Liver (tissue), 8 donors: ENCODE measurements at regions not wholly inside any gene's neighbourhood (a gene's known extent, or its start where the extent isn't known, plus 50 kb on each side); places are given as distances from the start of the nearest gene placed in this dataset.

Source experiments
- DNase-seq: peaks from one replicate; pipeline ENCODE4 v3.0.0-alpha.2; 2017; ENCODE audit warnings: low spot score
- H3K27ac ChIP-seq, 2 donors: one replicate each; pipeline ENCODE4 v1.7.0; 2013; ENCODE audit warnings: inconsistent platforms in 2 of 2, low read length in 2 of 2, control low read depth in 1 of 2, low read depth in 1 of 2, mild to moderate bottlenecking in 1 of 2
- H3K27me3 ChIP-seq, 4 donors: one replicate each; pipeline versions ENCODE4 v1.6.1 to v1.7.0; 2013; ENCODE audit warnings: low read length in 3 of 4, inconsistent platforms in 1 of 4, mild to moderate bottlenecking in 1 of 4, moderate library complexity in 1 of 4; ENCODE audit not compliant: control insufficient read depth in 4 of 4, insufficient read depth in 4 of 4
- H3K36me3 ChIP-seq, 4 donors: one replicate each; pipeline versions ENCODE4 v1.6.1 to v1.7.0; 2013; ENCODE audit warnings: low read length in 3 of 4, mild to moderate bottlenecking in 3 of 4, low read depth in 1 of 4, moderate library complexity in 1 of 4; ENCODE audit not compliant: control insufficient read depth in 4 of 4, insufficient read depth in 3 of 4
- H3K4me1 ChIP-seq, 4 donors: one replicate each; pipeline versions ENCODE4 v1.6.1 to v1.7.0; 2013; ENCODE audit warnings: low read length in 3 of 4, mild to moderate bottlenecking in 3 of 4, moderate library complexity in 1 of 4; ENCODE audit not compliant: control insufficient read depth in 4 of 4, insufficient read depth in 4 of 4
- H3K4me3 ChIP-seq, 3 donors: one replicate each; pipeline versions ENCODE4 v1.6.1 to v1.7.0; 2013; ENCODE audit warnings: low read length in 3 of 3, control low read depth in 1 of 3, low read depth in 1 of 3, mild to moderate bottlenecking in 1 of 3
- H3K9ac ChIP-seq, 2 donors: one replicate each; pipeline ENCODE4 v1.7.0; 2013; ENCODE audit warnings: low read length in 2 of 2, mild to moderate bottlenecking in 2 of 2, moderate library complexity in 2 of 2, control low read depth in 1 of 2, low read depth in 1 of 2
- H3K9me3 ChIP-seq, 4 donors: one replicate each; pipeline versions ENCODE4 v1.6.1 to v1.7.0; 2013; ENCODE audit warnings: low read length in 3 of 4; ENCODE audit not compliant: control insufficient read depth in 4 of 4
- EGR1 ChIP-seq, 2 donors: IDR thresholded peaks; 2 replicates each; pipeline ENCODE4 v1.6.1; 2016 to 2018; ENCODE audit warnings: antibody characterized with exemption in 2 of 2, low read depth in 2 of 2
- FOXA2 ChIP-seq: IDR thresholded peaks from 2 replicates; pipeline ENCODE4 v1.6.1; 2016; ENCODE audit warnings: antibody characterized with exemption
- GABPA ChIP-seq, 2 donors: IDR thresholded peaks in 1 of 2; conservative IDR thresholded peaks in 1 of 2; 2 replicates each; pipeline ENCODE4 v1.6.1; 2016; ENCODE audit warnings: antibody characterized with exemption in 2 of 2, mild to moderate bottlenecking in 1 of 2, moderate library complexity in 1 of 2
- HNF4A ChIP-seq, 2 donors: conservative IDR thresholded peaks; 2 replicates each; pipeline ENCODE4 v1.6.1; 2016; ENCODE audit warnings: antibody characterized with exemption in 2 of 2, mild to moderate bottlenecking in 2 of 2
- HNF4G ChIP-seq: IDR thresholded peaks from 2 replicates; pipeline ENCODE4 v1.6.1; 2016; ENCODE audit warnings: antibody characterized with exemption
- JUND ChIP-seq, 2 donors: IDR thresholded peaks; 2 replicates each; pipeline ENCODE4 v1.6.1; 2016; ENCODE audit warnings: antibody characterized with exemption in 2 of 2
- NR2F2 ChIP-seq: IDR thresholded peaks from 2 replicates; pipeline ENCODE4 v1.6.1; 2016; ENCODE audit warnings: antibody characterized with exemption
- RAD21 ChIP-seq, 2 donors: IDR thresholded peaks; 2 replicates each; pipeline ENCODE4 v1.6.1; 2016; ENCODE audit warnings: antibody characterized with exemption in 2 of 2, mild to moderate bottlenecking in 2 of 2
- REST ChIP-seq: IDR thresholded peaks from 2 replicates; pipeline ENCODE4 v1.6.1; 2016; ENCODE audit warnings: antibody characterized with exemption, mild to moderate bottlenecking
- RXRA ChIP-seq, 2 donors: IDR thresholded peaks; 2 replicates each; pipeline ENCODE4 v1.6.1; 2017 to 2018; ENCODE audit warnings: antibody characterized with exemption in 2 of 2, mild to moderate bottlenecking in 1 of 2
- SP1 ChIP-seq: IDR thresholded peaks from 2 replicates; pipeline ENCODE4 v1.6.1; 2018; ENCODE audit warnings: antibody characterized with exemption, mild to moderate bottlenecking
- TAF1 ChIP-seq: conservative IDR thresholded peaks from 2 replicates; pipeline ENCODE4 v1.6.1; 2016; ENCODE audit warnings: antibody characterized with exemption, mild to moderate bottlenecking
- YY1 ChIP-seq: IDR thresholded peaks from 2 replicates; pipeline ENCODE4 v1.6.1; 2016; ENCODE audit warnings: antibody characterized with exemption, mild to moderate bottlenecking
- WGBS: extraction: QIAGEN DNeasy Blood & Tissue Kit; methylation state at CpG from one replicate; pipeline ENCODE4 v1.1.7; 2013; 5-methylcytosine and 5-hydroxymethylcytosine counted together
- TF ChIP-seq, protein P1 (sequence below): IDR thresholded peaks from 2 replicates; pipeline ENCODE4 v1.6.1; 2016; ENCODE audit warnings: antibody characterized with exemption
- TF ChIP-seq, protein P2 (sequence below): fragments of 150-350 bp; IDR thresholded peaks from 2 replicates; pipeline ENCODE4 v1.5.1; 2017; ENCODE audit warnings: improper control_type of control experiment, low read depth, low read length; ENCODE audit not compliant: missing input control
- donor health status: healthy.
- donor health status: healthy.
- donor health status: healthy.
- donor health status: healthy.
- donor health status: healthy.

GRCh38 chr13:30829145-30829832 is 76.8 kb upstream of the MEDAG start (continued):
- no peak for TF ChIP-seq EGR1 (IDR thresholded peaks at IDR 0.05; ENCODE audit: low read depth in 2 of 2)
- TF ChIP-seq NR2F2: no peak

- no peak overlapping the region for H3K27ac ChIP-seq
- WGBS: 87% methylated on average over 10 of the region's 10 CpGs
- no peaks in the 10 kb centered on the region for H3K4me1 ChIP-seq
- TF ChIP-seq, protein P1, sequence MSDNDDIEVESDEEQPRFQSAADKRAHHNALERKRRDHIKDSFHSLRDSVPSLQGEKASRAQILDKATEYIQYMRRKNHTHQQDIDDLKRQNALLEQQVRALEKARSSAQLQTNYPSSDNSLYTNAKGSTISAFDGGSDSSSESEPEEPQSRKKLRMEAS: no peak
- no peak for TF ChIP-seq HNF4A (conservative IDR thresholded peaks at IDR 0.05)
- no peak overlapping the region for H3K9ac ChIP-seq
- H3K9me3 ChIP-seq: no peaks in the 10 kb centered on the region
- H3K36me3 ChIP-seq: no peaks in the 10 kb centered on the region
- no peak for DNase-seq
- no peak overlapping the region for H3K4me3 ChIP-seq
- H3K27me3 ChIP-seq: no peaks in the 10 kb centered on the region
Observed at GRCh38 chr13:30829833-30830637, 76.0 kb upstream of the MEDAG start.

DNA sequence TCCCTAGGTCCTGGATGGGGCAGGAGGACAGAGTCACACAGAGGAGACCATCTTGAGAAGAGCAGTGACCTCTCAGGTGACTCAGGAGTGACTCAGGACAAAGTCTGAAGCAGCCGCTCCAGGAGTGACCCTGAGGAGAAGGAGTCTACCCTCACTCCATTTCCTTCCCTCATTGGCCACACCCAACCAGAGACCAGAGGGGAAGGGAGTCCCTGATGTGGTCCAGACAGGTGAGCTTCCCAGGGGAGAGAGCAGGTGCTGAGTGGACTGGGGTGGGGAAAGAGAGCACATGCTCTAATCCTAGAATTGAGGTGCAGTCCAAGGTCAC is 75.5 kb upstream of the MEDAG start:
- Histone ChIP-seq H3K4me1 (no peaks in the 10 kb centered on the region), H3K9ac (no peak overlapping the region), H3K36me3 (no peaks in the 10 kb centered on the region), H3K9me3 (no peaks in the 10 kb centered on the region), H3K27ac (no peak overlapping the region), H3K27me3 (no peaks in the 10 kb centered on the region), H3K4me3 (no peak overlapping the region)
- TF ChIP-seq JUND (IDR thresholded peaks at IDR 0.05): no peak
- TF ChIP-seq REST: no peak
- WGBS: 97% methylated on average over 1 of the region's 1 CpG
- DNase-seq: no peak

- WGBS: 72% methylated on average over 4 of the region's 4 CpGs
- no peak overlapping the region for H3K9ac ChIP-seq
- no peak overlapping the region for H3K27ac ChIP-seq
- TF ChIP-seq, protein P2, sequence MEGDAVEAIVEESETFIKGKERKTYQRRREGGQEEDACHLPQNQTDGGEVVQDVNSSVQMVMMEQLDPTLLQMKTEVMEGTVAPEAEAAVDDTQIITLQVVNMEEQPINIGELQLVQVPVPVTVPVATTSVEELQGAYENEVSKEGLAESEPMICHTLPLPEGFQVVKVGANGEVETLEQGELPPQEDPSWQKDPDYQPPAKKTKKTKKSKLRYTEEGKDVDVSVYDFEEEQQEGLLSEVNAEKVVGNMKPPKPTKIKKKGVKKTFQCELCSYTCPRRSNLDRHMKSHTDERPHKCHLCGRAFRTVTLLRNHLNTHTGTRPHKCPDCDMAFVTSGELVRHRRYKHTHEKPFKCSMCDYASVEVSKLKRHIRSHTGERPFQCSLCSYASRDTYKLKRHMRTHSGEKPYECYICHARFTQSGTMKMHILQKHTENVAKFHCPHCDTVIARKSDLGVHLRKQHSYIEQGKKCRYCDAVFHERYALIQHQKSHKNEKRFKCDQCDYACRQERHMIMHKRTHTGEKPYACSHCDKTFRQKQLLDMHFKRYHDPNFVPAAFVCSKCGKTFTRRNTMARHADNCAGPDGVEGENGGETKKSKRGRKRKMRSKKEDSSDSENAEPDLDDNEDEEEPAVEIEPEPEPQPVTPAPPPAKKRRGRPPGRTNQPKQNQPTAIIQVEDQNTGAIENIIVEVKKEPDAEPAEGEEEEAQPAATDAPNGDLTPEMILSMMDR: no peak
- no peak for TF ChIP-seq FOXA2
- no peak for TF ChIP-seq JUND (IDR thresholded peaks at IDR 0.05)
- TF ChIP-seq EGR1 (IDR thresholded peaks at IDR 0.05; ENCODE audit: low read depth in 2 of 2): no peak
- TF ChIP-seq RAD21 (IDR thresholded peaks at IDR 0.05): no peak
- TF ChIP-seq HNF4G: no peak
- TF ChIP-seq SP1: no peak
- TF ChIP-seq GABPA (IDR thresholded peaks at IDR 0.05 in 1 of 2, conservative IDR thresholded peaks at IDR 0.05 in 1 of 2): no peak
- TF ChIP-seq, protein P1: no peak
- no peak for TF ChIP-seq TAF1
- TF ChIP-seq YY1: no peak
- no peak for TF ChIP-seq HNF4A (conservative IDR thresholded peaks at IDR 0.05)
- no peak for TF ChIP-seq RXRA (IDR thresholded peaks at IDR 0.05)
- no peak for DNase-seq
- no peaks in the 10 kb centered on the region for H3K36me3 ChIP-seq
- H3K27me3 ChIP-seq: peaks cover 0 to 4% (median 0%) of the 10 kb centered on the region in 4 donors
- H3K9me3 ChIP-seq: no peaks in the 10 kb centered on the region
- no peaks in the 10 kb centered on the region for H3K4me1 ChIP-seq
- no peak overlapping the region for H3K4me3 ChIP-seq
Observed at GRCh38 chr13:30831515-30831914, 74.6 kb upstream of the MEDAG start.
